ENCODE measurements at regions not wholly inside any gene's neighbourhood (a gene's known extent, or its start where the extent isn't known, plus 50 kb on each side); places are given as distances from the start of the nearest gene placed in this dataset.

GRCh38 chr15:99467853-99468464 is 97.8 kb upstream of the MEF2A start:
- no peaks in the 10 kb centered on the region; a peak in 1 of 7 replicates for H3K4me1 ChIP-seq (replicated peaks in 1 of 4; ENCODE audit: control insufficient read depth in 3 of 4, insufficient read depth in 4 of 4, low read length in 3 of 4)
- no peak overlapping the region for H4K91ac ChIP-seq (replicated peaks; ENCODE audit: insufficient read length, low read length)
- TF ChIP-seq SUZ12 (IDR thresholded peaks at IDR 0.05; ENCODE audit: low read length), result no peak
- TF ChIP-seq KDM1A (IDR thresholded peaks at IDR 0.05; ENCODE audit: borderline replicate concordance, low read length), result no peak
- H4K8ac ChIP-seq (ENCODE audit: extremely low read depth, insufficient read depth, low read length), result no peak overlapping the region
- H3K14ac ChIP-seq (ENCODE audit: insufficient read length), result no peak overlapping the region
- H3K27ac ChIP-seq (ENCODE audit: low read depth, low read length), result no peak overlapping the region
- no peaks in the 10 kb centered on the region for H3K23me2 ChIP-seq (ENCODE audit: low read depth, low read length)
- H3K4ac ChIP-seq (replicated peaks; ENCODE audit: insufficient read length, low read depth, low read length), result no peak overlapping the region
- H2BK120ac ChIP-seq (replicated peaks; ENCODE audit: low read depth, low read length), result no peak overlapping the region
- no peaks in the 10 kb centered on the region for H4K20me1 ChIP-seq (replicated peaks in 1 of 2; ENCODE audit: control insufficient read depth in 1 of 2, insufficient read depth in 2 of 2, low read length in 2 of 2)
- H3K36me3 ChIP-seq (ENCODE audit: control insufficient read depth in 2 of 4, insufficient read depth in 4 of 4, low read length in 3 of 4), result no peaks in the 10 kb centered on the region
- H4K5ac ChIP-seq (ENCODE audit: insufficient read length, low read depth, low read length), result no peak overlapping the region
- no peak overlapping the region for H2AFZ ChIP-seq (ENCODE audit: low read length)
- no peak overlapping the region for H2BK20ac ChIP-seq (ENCODE audit: low read length)
- no peak overlapping the region for H2AK5ac ChIP-seq (ENCODE audit: low read depth, low read length)
- DNase-seq (ENCODE audit: low read depth in 1 of 2, low spot score in 2 of 2) (no peak), FAIRE-seq (no peak)
- no peak overlapping the region for H2BK5ac ChIP-seq (ENCODE audit: low read depth, low read length)
- H3K27me3 ChIP-seq (replicated peaks in 1 of 4; ENCODE audit: control insufficient read depth in 3 of 4, extremely low read depth in 1 of 4, insufficient read depth in 3 of 4, low read length in 3 of 4), result no peaks in the 10 kb centered on the region
- no peaks in the 10 kb centered on the region for H3K79me1 ChIP-seq (ENCODE audit: low read depth, low read length)
- 79% methylated on average over 4 of the region's 4 CpGs; no CpG with 5 or more reads in 1 of the 2 experiments for WGBS, 2 experiments (ENCODE audit: extremely low coverage in 1 of 2, insufficient coverage in 1 of 2, insufficient read length in 1 of 2, insufficient replicate concordance in 2 of 2, low coverage in 1 of 2, low lambda C conversion rate in 2 of 2, missing lambda C conversion rate in 1 of 2)
- no peak overlapping the region for H3K56ac ChIP-seq (replicated peaks; ENCODE audit: insufficient read length, low read depth, low read length)
- H3K9me3 ChIP-seq (ENCODE audit: insufficient read depth in 2 of 2, low read depth in 1 of 2, low read length in 1 of 2), result peaks cover 0 to 5% of the 10 kb centered on the region in 2 experiments; a peak in 2 of 4 replicates
- no peak overlapping the region for H3K23ac ChIP-seq (ENCODE audit: insufficient read length)
- no peak overlapping the region for H3K18ac ChIP-seq (ENCODE audit: extremely low read depth, low read length)
- POLR2A ChIA-PET (ENCODE audit: partially characterized antibody), result interaction anchor here (1.0 kb wide), 1 partner anchor 9 kb away, joined by 3 read pairs; no protein-coding TSS in a partner anchor
- H3K4me3 ChIP-seq (ENCODE audit: extremely low read depth in 1 of 4, insufficient read depth in 2 of 4, low read depth in 3 of 4, low read length in 4 of 4), result no peak overlapping the region
- no peak overlapping the region for H2BK15ac ChIP-seq (ENCODE audit: low read length)
- H3K79me2 ChIP-seq (ENCODE audit: control insufficient read depth in 1 of 2, insufficient read depth in 2 of 2, low read length in 2 of 2), result no peaks in the 10 kb centered on the region
- H3K4me2 ChIP-seq (ENCODE audit: insufficient read depth in 1 of 2, low read depth in 2 of 2, low read length in 2 of 2), result no peak overlapping the region
- no peak overlapping the region for H3K9ac ChIP-seq (replicated peaks in 1 of 4; ENCODE audit: extremely low read depth in 1 of 4, low read depth in 3 of 4, low read length in 3 of 4)
- CTCF ChIA-PET (ENCODE audit: partially characterized antibody), result interaction anchor here (1.9 kb wide), 1 partner anchor 236 kb away, joined by 5 read pairs; no protein-coding TSS in a partner anchor
- H2BK12ac ChIP-seq (ENCODE audit: low read depth, low read length), result no peak overlapping the region

All from H1 (cell line).